HG02610 (cell line): ENCODE measurements at regions not wholly inside any gene's neighbourhood (a gene's known extent, or its start where the extent isn't known, plus 50 kb on each side); places are given as distances from the start of the nearest gene placed in this dataset.

Experiments used
- ATAC-seq: cut with Tn5 transposase; IDR thresholded peaks from one replicate; pipeline ENCODE4 v1.9.1; 2021; ENCODE audit warnings: mild to moderate bottlenecking, moderate library complexity; ENCODE audit not compliant: unreplicated experiment

DNA sequence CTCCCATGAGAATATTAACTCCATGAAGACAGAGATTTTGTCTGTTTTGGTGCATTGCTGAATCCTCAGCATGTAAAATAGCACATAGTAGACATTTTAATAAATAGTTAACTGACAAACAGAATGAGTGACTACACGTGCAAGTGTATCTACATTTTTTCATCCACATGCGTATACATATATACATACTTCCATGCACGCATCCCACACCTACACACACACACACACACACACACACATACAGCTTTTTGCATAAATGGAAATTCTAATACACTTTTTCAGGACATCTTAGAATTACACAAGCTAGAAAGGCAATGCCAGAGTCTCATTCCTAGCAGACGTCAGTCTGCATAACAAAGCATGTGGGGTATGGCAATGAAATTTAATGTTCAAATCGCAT lies 139.7 kb upstream of the LRFN2 start:
- no peak for ATAC-seq

DNA sequence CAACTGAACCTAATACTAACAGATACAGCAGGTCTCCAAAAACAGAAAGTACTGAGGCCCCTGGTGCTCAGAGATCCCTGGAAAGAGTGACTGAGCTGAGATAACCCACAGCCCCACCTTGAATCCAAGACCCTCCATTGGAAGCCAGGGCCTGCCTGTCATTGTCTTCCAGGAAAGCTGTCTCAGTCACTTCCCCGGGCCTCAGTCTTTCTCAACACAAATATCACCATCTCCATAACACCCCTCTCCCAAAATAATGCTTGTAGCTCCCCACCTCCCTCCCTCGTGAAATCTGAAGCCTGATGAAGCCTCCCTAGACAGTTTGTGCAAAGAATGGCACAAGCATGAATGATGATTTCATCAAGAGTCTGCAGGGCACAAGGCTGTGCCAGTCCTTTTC lies 138.2 kb upstream of the LRFN2 start:
- ATAC-seq = no peak

GRCh38 chr6:40724886-40725285 lies 137.7 kb upstream of the LRFN2 start:
- ATAC-seq = no peak

DNA sequence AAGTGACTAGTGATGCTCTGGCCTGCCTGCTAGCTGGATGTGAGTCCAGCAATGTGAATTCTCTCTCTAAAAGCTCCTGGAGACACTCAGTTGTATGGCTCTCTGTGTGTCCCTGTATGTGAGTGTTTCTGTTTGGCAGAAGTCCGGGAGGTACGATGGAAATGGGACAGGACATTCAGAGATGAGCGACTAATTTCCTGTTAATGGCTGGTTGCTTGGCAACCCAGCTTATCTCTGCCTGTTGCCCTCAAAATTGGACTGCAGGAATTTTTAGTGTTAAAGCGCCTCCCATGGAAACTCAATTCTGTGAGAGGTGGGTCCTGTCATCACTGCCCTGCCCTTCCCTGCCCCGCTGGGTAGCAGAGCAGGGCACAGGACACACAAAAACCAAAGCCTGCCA lies 136.8 kb upstream of the LRFN2 start:
- ATAC-seq = no peak

DNA sequence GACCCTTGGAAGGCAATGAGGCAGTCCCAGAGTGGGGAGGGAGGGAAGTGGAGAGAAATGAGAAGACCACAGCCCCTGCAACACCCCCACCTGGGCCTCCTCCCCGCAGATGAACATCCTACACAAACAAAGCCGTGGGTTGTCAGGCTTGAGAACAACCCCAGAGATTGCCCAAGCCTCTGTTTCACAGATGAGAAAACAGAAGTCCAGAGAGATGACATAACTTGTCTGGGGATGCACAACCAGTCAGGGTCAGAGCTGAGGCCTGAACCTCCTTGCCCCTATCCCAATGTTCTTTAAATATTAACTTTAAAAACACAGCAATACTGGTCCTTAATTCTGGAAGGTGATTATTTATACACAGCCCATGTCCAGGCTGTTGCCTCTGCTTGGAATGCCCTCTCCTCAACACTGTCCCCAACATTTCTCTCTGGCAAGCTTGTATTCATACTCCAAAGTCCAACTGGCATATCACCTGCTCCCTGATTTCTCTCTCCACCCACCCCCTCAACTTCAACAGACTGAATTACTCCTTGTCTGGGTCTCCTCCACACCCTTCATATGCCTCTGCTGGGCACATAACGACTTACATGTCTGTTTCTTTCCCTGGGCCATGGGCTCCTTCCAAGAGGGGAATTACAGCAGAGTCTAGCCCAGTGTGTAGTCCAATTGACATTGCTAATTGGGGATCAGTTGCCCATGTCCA lies 135.5 kb upstream of the LRFN2 start:
- no peak for ATAC-seq

GRCh38 chr6:40722091-40722490 lies 134.9 kb upstream of the LRFN2 start:
- ATAC-seq = no peak

GRCh38 chr6:40721271-40721952 lies 134.2 kb upstream of the LRFN2 start:
- ATAC-seq = no peak

DNA sequence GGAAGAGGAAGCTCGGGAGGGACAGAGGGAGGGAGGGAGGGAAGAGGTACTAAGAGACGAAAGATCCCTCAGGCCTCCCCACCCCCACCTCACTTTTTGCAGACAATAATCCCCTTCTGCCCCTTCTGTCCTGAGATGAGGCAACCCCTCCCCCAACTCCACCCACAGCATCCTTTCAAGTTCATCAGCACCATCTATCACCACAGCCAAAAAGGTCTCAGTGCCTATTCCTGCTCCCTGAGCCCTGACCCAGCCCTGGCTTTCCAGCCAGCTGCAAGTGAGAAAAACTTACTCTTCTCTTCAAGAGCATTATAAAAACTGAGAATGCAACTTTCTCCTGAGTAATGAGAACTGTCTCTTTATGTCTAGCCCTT lies 133.2 kb upstream of the LRFN2 start:
- no peak for ATAC-seq

- peak; percentile 86 for ATAC-seq
These were observed 132.7 kb upstream of the LRFN2 start for GRCh38 chr6:40719671-40720374.

DNA sequence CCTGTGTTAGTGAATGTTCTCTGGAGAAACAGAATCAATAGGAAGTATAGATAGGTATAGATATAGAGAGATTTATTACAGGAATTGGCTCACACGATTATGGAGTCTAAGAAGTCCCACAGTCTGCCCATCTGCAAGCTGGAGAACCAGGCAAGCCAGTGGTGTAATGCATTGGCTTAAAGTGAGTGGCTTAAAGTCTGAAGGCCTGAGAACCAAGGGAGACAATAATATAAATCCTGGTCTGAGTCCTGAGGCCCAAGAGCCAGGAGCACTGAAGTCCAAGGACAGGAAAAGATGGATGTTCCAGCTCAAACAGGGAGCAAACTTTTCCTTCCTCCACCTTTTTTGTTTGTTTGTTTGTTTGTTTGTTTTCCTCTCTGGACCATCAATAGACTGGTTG lies 131.2 kb upstream of the LRFN2 start:
- no peak for ATAC-seq

DNA sequence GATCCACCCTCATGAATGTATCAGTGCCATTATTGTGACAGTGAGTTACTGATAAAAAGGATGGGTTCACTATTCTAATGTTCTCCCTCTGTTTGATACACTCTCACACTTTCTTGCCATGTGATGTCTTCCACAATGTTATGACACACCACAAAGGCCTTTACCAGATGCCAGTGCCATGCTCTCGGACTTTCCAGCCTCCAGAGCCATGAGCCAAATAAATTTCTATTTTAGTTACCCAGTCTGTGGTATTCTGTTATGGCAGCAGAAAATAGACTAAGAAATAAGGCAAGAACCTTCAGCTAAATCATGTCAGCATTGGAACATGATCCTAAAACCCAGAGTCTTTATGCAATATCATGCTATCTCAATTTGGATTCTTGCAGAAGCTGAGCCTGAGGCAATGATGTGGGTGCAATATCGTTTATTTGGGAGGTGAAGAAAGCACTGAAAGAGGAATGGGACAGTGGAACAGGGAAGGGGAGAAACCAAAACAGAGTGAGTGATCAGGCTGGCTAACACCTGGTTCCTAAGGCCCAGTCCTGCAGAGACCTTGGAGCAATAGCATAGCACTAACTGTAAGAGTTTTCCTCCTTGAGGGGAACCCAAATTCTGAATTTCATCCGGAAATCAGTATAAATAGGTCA lies 130.4 kb upstream of the LRFN2 start:
- ATAC-seq = no peak

GRCh38 chr6:40715570-40716403 lies 128.6 kb upstream of the LRFN2 start:
- ATAC-seq = no peak

- ATAC-seq = no peak
These were observed 127.7 kb upstream of the LRFN2 start for GRCh38 chr6:40714576-40715564.

- no peak for ATAC-seq
These were observed 127.0 kb upstream of the LRFN2 start for GRCh38 chr6:40714143-40714542.

GRCh38 chr6:40713002-40713719 lies 126.0 kb upstream of the LRFN2 start:
- ATAC-seq = no peak

GRCh38 chr6:40710626-40711330 lies 123.6 kb upstream of the LRFN2 start:
- ATAC-seq = no peak

GRCh38 chr6:40708049-40708448 lies 120.9 kb upstream of the LRFN2 start:
- ATAC-seq = no peak

DNA sequence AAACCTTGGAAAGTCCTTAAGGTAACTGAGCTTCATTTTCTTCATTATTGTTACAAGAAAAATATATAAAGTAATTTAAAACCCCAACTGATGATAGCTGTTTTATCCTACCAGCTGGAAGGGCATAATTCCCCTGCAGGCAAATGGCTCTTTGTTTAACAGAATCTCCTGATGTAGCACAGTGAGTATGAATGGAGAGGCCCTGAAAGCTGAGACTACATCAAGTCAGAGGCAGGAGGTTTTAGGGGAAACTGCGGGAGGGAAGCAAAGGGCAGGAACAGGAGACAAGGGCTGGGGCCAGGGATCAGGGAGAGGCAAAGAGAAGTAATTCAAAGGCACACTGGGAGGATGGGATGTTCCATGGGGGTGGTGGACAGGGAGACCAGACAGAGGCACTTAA lies 119.0 kb upstream of the LRFN2 start:
- ATAC-seq = no peak
